ENCODE measurements at regions not wholly inside any gene's neighbourhood (a gene's known extent, or its start where the extent isn't known, plus 50 kb on each side); places are given as distances from the start of the nearest gene placed in this dataset.

DNA sequence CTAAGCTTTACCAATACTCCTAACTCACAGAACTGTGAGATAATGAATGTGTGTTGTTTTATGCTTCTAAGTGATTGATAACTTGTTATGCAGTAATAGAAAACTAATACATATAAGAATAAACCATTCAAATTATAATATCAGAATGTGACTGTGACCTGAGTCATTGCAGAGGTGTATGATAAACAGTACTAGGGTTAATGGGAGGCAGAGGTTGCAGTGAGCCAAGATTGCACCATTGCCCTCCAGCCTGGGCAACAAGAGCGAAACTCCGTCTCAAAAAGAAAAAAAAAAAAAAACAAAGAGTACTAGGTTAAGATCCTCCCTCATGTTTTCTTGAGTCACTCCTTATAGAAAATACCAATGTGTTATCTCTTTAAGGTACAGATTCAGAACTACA, 950.3 kb downstream of the SORCS1 start:
- Histone ChIP-seq H3K27me3 (no peaks in the 10 kb centered on the region), H3K36me3 (no peaks in the 10 kb centered on the region), H3K4me3 (no peak overlapping the region), H3K4me1 (ENCODE audit: low read depth) (peaks cover 5% of the 10 kb centered on the region), H3K9me3 (ENCODE audit: low read depth) (no peaks in the 10 kb centered on the region), H3K27ac (no peak overlapping the region)
- no peak for TF ChIP-seq CTCF (IDR thresholded peaks at IDR 0.05; ENCODE audit: low read depth, low read length)
- DNase-seq (ENCODE audit: low read depth in 1 of 2, low spot score in 1 of 2): no peak

GRCh38 chr10:106213493-106213892, 951.0 kb downstream of the SORCS1 start:
- Histone ChIP-seq H3K36me3 (no peaks in the 10 kb centered on the region), H3K4me3 (no peak overlapping the region), H3K4me1 (ENCODE audit: low read depth) (peaks cover 5% of the 10 kb centered on the region), H3K27ac (no peak overlapping the region), H3K9me3 (ENCODE audit: low read depth) (no peaks in the 10 kb centered on the region), H3K27me3 (no peaks in the 10 kb centered on the region)
- no peak for DNase-seq (ENCODE audit: low read depth in 1 of 2, low spot score in 1 of 2)
- no peak for TF ChIP-seq CTCF (IDR thresholded peaks at IDR 0.05; ENCODE audit: low read depth, low read length)

- H3K4me3 ChIP-seq: no peak overlapping the region
- TF ChIP-seq CTCF (IDR thresholded peaks at IDR 0.05; ENCODE audit: low read depth, low read length): no peak
- no peaks in the 10 kb centered on the region for H3K27me3 ChIP-seq
- H3K27ac ChIP-seq: no peak overlapping the region
- H3K4me1 ChIP-seq (ENCODE audit: low read depth): no peaks in the 10 kb centered on the region
- no peaks in the 10 kb centered on the region for H3K9me3 ChIP-seq (ENCODE audit: low read depth)
- no peaks in the 10 kb centered on the region for H3K36me3 ChIP-seq
- no peak for DNase-seq (ENCODE audit: low read depth in 1 of 2, low spot score in 1 of 2)
Measured at GRCh38 chr10:106198275-106198674, 966.2 kb downstream of the SORCS1 start.

DNA sequence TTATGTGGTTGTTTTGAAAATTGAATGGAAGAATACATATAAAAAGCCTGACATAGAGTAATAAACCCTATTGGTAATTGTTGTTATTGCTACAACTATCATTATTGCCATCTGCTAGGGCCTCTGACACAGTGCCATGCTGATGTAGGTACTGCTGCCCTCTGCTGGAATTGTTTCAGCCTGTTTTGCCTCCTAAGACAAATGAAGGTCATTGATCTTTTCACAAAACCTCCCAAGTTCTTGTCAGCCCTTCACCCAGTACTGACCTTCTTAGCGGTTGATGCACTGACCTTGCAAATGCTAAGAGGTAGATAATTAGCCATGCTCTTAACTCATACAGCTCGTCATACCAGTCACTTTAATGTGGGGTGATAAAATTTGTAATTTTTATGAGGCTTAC, 975.2 kb downstream of the SORCS1 start:
- Histone ChIP-seq H3K27ac (no peak overlapping the region), H3K27me3 (no peaks in the 10 kb centered on the region), H3K36me3 (no peaks in the 10 kb centered on the region), H3K9me3 (ENCODE audit: low read depth) (no peaks in the 10 kb centered on the region), H3K4me3 (no peak overlapping the region), H3K4me1 (ENCODE audit: low read depth) (no peaks in the 10 kb centered on the region)
- peak; percentile 52 for TF ChIP-seq CTCF (IDR thresholded peaks at IDR 0.05; ENCODE audit: low read depth, low read length)
- peak; percentile 50 to 73 for DNase-seq (ENCODE audit: low read depth in 1 of 2, low spot score in 1 of 2)

GRCh38 chr10:106185951-106186350, 978.6 kb downstream of the SORCS1 start:
- H3K4me3 ChIP-seq: no peak overlapping the region

More at GRCh38 chr10:106185951-106186350, 978.6 kb downstream of the SORCS1 start:
- no peak for TF ChIP-seq CTCF (IDR thresholded peaks at IDR 0.05; ENCODE audit: low read depth, low read length)
- Histone ChIP-seq H3K27me3 (no peaks in the 10 kb centered on the region), H3K9me3 (ENCODE audit: low read depth) (no peaks in the 10 kb centered on the region), H3K4me1 (ENCODE audit: low read depth) (no peaks in the 10 kb centered on the region), H3K27ac (no peak overlapping the region), H3K36me3 (no peaks in the 10 kb centered on the region)
- peak in 1 of 2 donors; percentile 64 for DNase-seq (ENCODE audit: low read depth in 1 of 2, low spot score in 1 of 2)
